ENCODE measurements at regions not wholly inside any gene's neighbourhood (a gene's known extent, or its start where the extent isn't known, plus 50 kb on each side); places are given as distances from the start of the nearest gene placed in this dataset.

- TF ChIP-seq CTCF (IDR thresholded peaks at IDR 0.05) (no peak), POLR2A (IDR thresholded peaks at IDR 0.05) (no peak)
Observed at GRCh38 chr1:162930976-162931560, 70.1 kb upstream of the CCDC190 start.
